HG02759 (cell line): ENCODE measurements at regions not wholly inside any gene's neighbourhood (a gene's known extent, or its start where the extent isn't known, plus 50 kb on each side); places are given as distances from the start of the nearest gene placed in this dataset.
A peak's percentile ranks its signal among the peaks of the same experiment; 100 is the strongest.

Experiments used
- ATAC-seq: cut with Tn5 transposase; IDR thresholded peaks from one replicate; pipeline ENCODE4 v1.9.1; 2021; ENCODE audit warnings: mild to moderate bottlenecking, moderate library complexity; ENCODE audit not compliant: unreplicated experiment

- ATAC-seq = no peak
Observed at GRCh38 chr9:1907465-1907864, 107.7 kb upstream of the SMARCA2 start.

GRCh38 chr9:1909322-1909721 lies 105.8 kb upstream of the SMARCA2 start:
- no peak for ATAC-seq

GRCh38 chr9:1910269-1910811 lies 104.8 kb upstream of the SMARCA2 start:
- ATAC-seq = no peak

GRCh38 chr9:1913631-1914330 lies 101.4 kb upstream of the SMARCA2 start:
- ATAC-seq = no peak

GRCh38 chr9:1916095-1916494 lies 99.1 kb upstream of the SMARCA2 start:
- no peak for ATAC-seq

- no peak for ATAC-seq
Observed at GRCh38 chr9:1916655-1917054, 98.5 kb upstream of the SMARCA2 start.

- no peak for ATAC-seq
Observed at GRCh38 chr9:1917396-1917935, 97.7 kb upstream of the SMARCA2 start.

GRCh38 chr9:1918108-1918507 lies 97.0 kb upstream of the SMARCA2 start:
- ATAC-seq = no peak

GRCh38 chr9:1918622-1919021 lies 96.5 kb upstream of the SMARCA2 start:
- no peak for ATAC-seq

- no peak for ATAC-seq
Observed at GRCh38 chr9:1919229-1919628, 95.9 kb upstream of the SMARCA2 start.

GRCh38 chr9:1920386-1920785 lies 94.8 kb upstream of the SMARCA2 start:
- ATAC-seq = no peak

- no peak for ATAC-seq
Observed at GRCh38 chr9:1922026-1922425, 93.1 kb upstream of the SMARCA2 start.

GRCh38 chr9:1927546-1927945 lies 87.6 kb upstream of the SMARCA2 start:
- ATAC-seq = no peak

GRCh38 chr9:1929134-1929533 lies 86.0 kb upstream of the SMARCA2 start:
- no peak for ATAC-seq

GRCh38 chr9:1929722-1930244 lies 85.4 kb upstream of the SMARCA2 start:
- peak; percentile 74 for ATAC-seq

GRCh38 chr9:1930245-1930736 lies 84.9 kb upstream of the SMARCA2 start:
- peak; percentile 71 for ATAC-seq

GRCh38 chr9:1938135-1938534 lies 77.0 kb upstream of the SMARCA2 start:
- peak; percentile 36 for ATAC-seq

- peak; percentile 69 for ATAC-seq
Observed at GRCh38 chr9:1938675-1939170, 76.4 kb upstream of the SMARCA2 start.

- ATAC-seq = peak; percentile 33
Observed at GRCh38 chr9:1939466-1939865, 75.7 kb upstream of the SMARCA2 start.

GRCh38 chr9:1939926-1940368 lies 75.2 kb upstream of the SMARCA2 start:
- peak; percentile 80 for ATAC-seq

GRCh38 chr9:1941989-1942388 lies 73.2 kb upstream of the SMARCA2 start:
- no peak for ATAC-seq
